DMS153 treated with DMSO at 0.1 percent for 48 hours (cell line): ENCODE measurements at regions not wholly inside any gene's neighbourhood (a gene's known extent, or its start where the extent isn't known, plus 50 kb on each side); places are given as distances from the start of the nearest gene placed in this dataset.
A peak's percentile ranks its signal among the peaks of the same experiment; 100 is the strongest.

Source experiments
- DNase-seq: peaks from one replicate; lab custom pipeline; 2025; ENCODE audit not compliant: unreplicated experiment; lab: John Stamatoyannopoulos, UW

- no peak for DNase-seq
These were observed 321.5 kb downstream of the SATB2 start for GRCh38 chr2:199136242-199136641.

GRCh38 chr2:199131876-199132275 is 325.9 kb downstream of the SATB2 start:
- no peak for DNase-seq

- no peak for DNase-seq
These were observed 326.5 kb downstream of the SATB2 start for GRCh38 chr2:199131136-199131655.

GRCh38 chr2:199130501-199130900 is 327.2 kb downstream of the SATB2 start:
- no peak for DNase-seq

- DNase-seq = no peak
These were observed 329.1 kb downstream of the SATB2 start for GRCh38 chr2:199128476-199129229.

- no peak for DNase-seq
These were observed 337.9 kb downstream of the SATB2 start for GRCh38 chr2:199119796-199120195.

- no peak for DNase-seq
These were observed 339.0 kb downstream of the SATB2 start for GRCh38 chr2:199118673-199119112.

- no peak for DNase-seq
These were observed 342.6 kb downstream of the SATB2 start for GRCh38 chr2:199115169-199115568.

- no peak for DNase-seq
These were observed 344.6 kb downstream of the SATB2 start for GRCh38 chr2:199113111-199113510.

- no peak for DNase-seq
These were observed 346.3 kb downstream of the SATB2 start for GRCh38 chr2:199111458-199111857.

GRCh38 chr2:199108056-199108455 is 349.7 kb downstream of the SATB2 start:
- no peak for DNase-seq

- no peak for DNase-seq
These were observed 351.9 kb downstream of the SATB2 start for GRCh38 chr2:199105826-199106225.

- DNase-seq = no peak
These were observed 356.3 kb downstream of the SATB2 start for GRCh38 chr2:199101487-199101886.

GRCh38 chr2:199100326-199101110 is 357.2 kb downstream of the SATB2 start:
- peak; percentile 36 for DNase-seq

- no peak for DNase-seq
These were observed 365.3 kb downstream of the SATB2 start for GRCh38 chr2:199092419-199092818.

GRCh38 chr2:199085261-199085660 is 372.5 kb downstream of the SATB2 start:
- no peak for DNase-seq

GRCh38 chr2:199070322-199070949 is 387.3 kb downstream of the SATB2 start:
- no peak for DNase-seq

GRCh38 chr2:199064201-199064600 is 393.5 kb downstream of the SATB2 start:
- no peak for DNase-seq

GRCh38 chr2:199057936-199058335 is 399.8 kb downstream of the SATB2 start:
- DNase-seq = no peak

GRCh38 chr2:199055336-199055735 is 402.4 kb downstream of the SATB2 start:
- no peak for DNase-seq

GRCh38 chr2:199042660-199043379 is 414.9 kb downstream of the SATB2 start:
- DNase-seq = no peak
